ENCODE measurements at regions not wholly inside any gene's neighbourhood (a gene's known extent, or its start where the extent isn't known, plus 50 kb on each side); places are given as distances from the start of the nearest gene placed in this dataset.

DNA sequence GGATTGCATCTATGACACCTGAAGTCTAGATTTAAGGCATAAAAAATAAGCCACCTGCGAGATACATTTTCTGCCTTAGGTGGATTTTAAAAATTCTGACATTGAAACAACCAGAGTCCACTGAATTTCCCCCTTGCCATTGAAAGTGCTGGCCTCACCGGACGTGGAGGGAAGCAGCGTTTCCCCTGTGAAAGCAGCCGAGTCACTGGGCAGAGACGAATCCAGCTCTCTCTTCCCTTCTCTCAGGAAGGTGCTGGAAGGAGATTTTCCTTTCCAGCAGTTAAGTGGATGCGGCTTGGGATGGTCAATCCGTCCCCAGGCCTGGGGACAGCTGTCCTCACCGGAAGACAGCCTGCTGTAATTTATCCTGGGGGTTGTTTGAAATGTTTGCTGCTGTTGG is 270.9 kb upstream of the FOXF1 start:
- Histone ChIP-seq H3K9me3 (replicated peaks; ENCODE audit: control insufficient read depth, insufficient read depth, low read length) (no peaks in the 10 kb centered on the region), H3K36me3 (ENCODE audit: control insufficient read depth in 2 of 2, extremely low read depth in 1 of 2, insufficient read depth in 2 of 2, low read length in 2 of 2) (no peaks in the 10 kb centered on the region), H3K27ac (ENCODE audit: insufficient read depth, low read depth, low read length) (no peak overlapping the region), H3K4me3 (replicated peaks in 1 of 3; ENCODE audit: insufficient read depth in 1 of 3, low read depth in 1 of 3, low read length in 3 of 3) (no peak overlapping the region), H3K9me1 (replicated peaks; ENCODE audit: control insufficient read depth, extremely low read depth, insufficient read depth, low read length) (no peaks in the 10 kb centered on the region), H3K79me2 (ENCODE audit: control insufficient read depth, insufficient read depth, low read length) (no peaks in the 10 kb centered on the region), H3K4me2 (ENCODE audit: insufficient read depth, low read length) (no peak overlapping the region), H3K27me3 (ENCODE audit: control insufficient read depth in 2 of 2, insufficient read depth in 2 of 2, low read length in 2 of 2) (peaks cover 17 to 21% of the 10 kb centered on the region in 2 experiments), H4K20me1 (replicated peaks; ENCODE audit: control insufficient read depth, extremely low read depth, insufficient read depth, low read length) (no peaks in the 10 kb centered on the region), H3K4me1 (ENCODE audit: control insufficient read depth, extremely low read depth, insufficient read depth, low read length) (no peaks in the 10 kb centered on the region), H2AFZ (ENCODE audit: low read depth, low read length) (no peak overlapping the region), H3K9ac (replicated peaks; ENCODE audit: extremely low read depth, insufficient read depth, low read length) (no peak overlapping the region)
- dilution Hi-C loops (cut with MboI; ENCODE audit: extremely low pct_ligation_motif_present, low sequenced_read_pairs): no loop called here
- FAIRE-seq (no peak), DNase-seq (ENCODE audit: low read depth, low spot score) (no peak)
- POLR2A ChIA-PET: no interaction called here
- no TSS peak for BruUV-seq (replicated peaks)
- CTCF ChIA-PET: interaction anchor here (1.0 to 2.8 kb wide), 3 partner anchors 12 to 279 kb away, joined by 3 to 15 read pairs (median 6); partner anchors contain the start of gene FOXF1
- intact Hi-C loops (cut with micrococcal nuclease): no loop called here
- TF ChIP-seq JUN (IDR thresholded peaks at IDR 0.05; ENCODE audit: borderline replicate concordance, insufficient read depth, insufficient read length, low read depth) (no peak), POLR2A (IDR thresholded peaks at IDR 0.05; ENCODE audit: low read depth, low read length) (no peak), FOS (IDR thresholded peaks at IDR 0.05; ENCODE audit: borderline replicate concordance, insufficient read depth, low read length) (no peak), MYC (IDR thresholded peaks at IDR 0.05; ENCODE audit: low read depth, low read length) (no peak), EZH2 (IDR thresholded peaks at IDR 0.05; ENCODE audit: borderline replicate concordance, low read depth, low read length, severe bottlenecking) (no peak), POLR2AphosphoS5 (IDR thresholded peaks at IDR 0.05; ENCODE audit: insufficient read depth, low read depth, low read length) (no peak), GATA2 (IDR thresholded peaks at IDR 0.05; ENCODE audit: insufficient read depth, insufficient read length, low read depth, low read length) (no peak)
- TF ChIP-seq, protein P1, sequence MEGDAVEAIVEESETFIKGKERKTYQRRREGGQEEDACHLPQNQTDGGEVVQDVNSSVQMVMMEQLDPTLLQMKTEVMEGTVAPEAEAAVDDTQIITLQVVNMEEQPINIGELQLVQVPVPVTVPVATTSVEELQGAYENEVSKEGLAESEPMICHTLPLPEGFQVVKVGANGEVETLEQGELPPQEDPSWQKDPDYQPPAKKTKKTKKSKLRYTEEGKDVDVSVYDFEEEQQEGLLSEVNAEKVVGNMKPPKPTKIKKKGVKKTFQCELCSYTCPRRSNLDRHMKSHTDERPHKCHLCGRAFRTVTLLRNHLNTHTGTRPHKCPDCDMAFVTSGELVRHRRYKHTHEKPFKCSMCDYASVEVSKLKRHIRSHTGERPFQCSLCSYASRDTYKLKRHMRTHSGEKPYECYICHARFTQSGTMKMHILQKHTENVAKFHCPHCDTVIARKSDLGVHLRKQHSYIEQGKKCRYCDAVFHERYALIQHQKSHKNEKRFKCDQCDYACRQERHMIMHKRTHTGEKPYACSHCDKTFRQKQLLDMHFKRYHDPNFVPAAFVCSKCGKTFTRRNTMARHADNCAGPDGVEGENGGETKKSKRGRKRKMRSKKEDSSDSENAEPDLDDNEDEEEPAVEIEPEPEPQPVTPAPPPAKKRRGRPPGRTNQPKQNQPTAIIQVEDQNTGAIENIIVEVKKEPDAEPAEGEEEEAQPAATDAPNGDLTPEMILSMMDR (IDR thresholded peaks at IDR 0.05; ENCODE audit: extremely low read depth in 1 of 2, insufficient read depth in 1 of 2, low read depth in 1 of 2, low read length in 2 of 2): no peak
- TF ChIP-seq, protein P2, sequence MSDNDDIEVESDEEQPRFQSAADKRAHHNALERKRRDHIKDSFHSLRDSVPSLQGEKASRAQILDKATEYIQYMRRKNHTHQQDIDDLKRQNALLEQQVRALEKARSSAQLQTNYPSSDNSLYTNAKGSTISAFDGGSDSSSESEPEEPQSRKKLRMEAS (IDR thresholded peaks at IDR 0.05; ENCODE audit: insufficient read depth, insufficient read length): no peak

Measured in endothelial cell of umbilical vein (primary cell).